EL (cell line): ENCODE measurements at regions not wholly inside any gene's neighbourhood (a gene's known extent, or its start where the extent isn't known, plus 50 kb on each side); places are given as distances from the start of the nearest gene placed in this dataset.

Source experiments
- DNase-seq: peaks from one replicate; pipeline ENCODE4 v3.0.0-alpha.2; 2016

GRCh38 chr9:13586587-13587374, 307.3 kb upstream of the MPDZ start:
- DNase-seq: no peak

DNA sequence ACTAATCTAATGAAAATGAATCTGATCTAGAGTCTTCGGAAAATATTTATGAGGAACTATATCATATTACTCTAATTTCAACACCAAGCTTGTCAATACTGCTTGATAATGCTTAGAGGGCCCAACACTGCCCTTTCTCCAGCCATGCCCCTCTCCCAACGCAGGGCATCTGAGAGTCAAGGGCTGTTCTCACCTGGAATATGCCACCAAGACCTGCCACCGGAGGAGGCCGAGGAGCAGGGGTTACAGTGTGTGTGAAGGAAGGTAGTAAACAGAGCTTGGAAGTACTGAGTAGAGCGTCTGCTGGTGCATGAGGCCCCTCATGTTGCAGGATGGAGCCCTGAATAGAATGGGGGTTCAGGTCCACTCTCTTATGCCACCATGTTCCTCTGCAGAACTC, 301.3 kb upstream of the MPDZ start:
- DNase-seq: no peak

DNA sequence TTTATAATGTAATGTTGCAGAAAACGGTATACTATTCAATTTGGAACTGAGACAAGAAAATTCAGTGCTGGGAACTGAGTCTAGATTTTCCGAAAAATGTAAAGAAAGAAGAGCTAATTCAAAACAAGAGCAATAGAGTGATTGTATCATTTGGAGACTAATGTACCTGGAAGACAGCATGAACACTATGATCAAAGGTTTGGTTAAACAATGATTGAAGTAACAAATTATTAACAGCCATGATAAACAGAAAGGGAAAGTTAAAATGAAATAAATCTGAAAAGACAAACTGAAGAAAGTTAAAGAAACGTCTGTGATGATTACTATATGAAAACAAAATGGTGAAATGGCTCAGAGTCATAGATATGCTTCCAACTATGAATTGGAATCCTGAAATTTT, 300.6 kb upstream of the MPDZ start:
- no peak for DNase-seq

- DNase-seq: no peak
These were observed 296.6 kb upstream of the MPDZ start for GRCh38 chr9:13576101-13576500.

DNA sequence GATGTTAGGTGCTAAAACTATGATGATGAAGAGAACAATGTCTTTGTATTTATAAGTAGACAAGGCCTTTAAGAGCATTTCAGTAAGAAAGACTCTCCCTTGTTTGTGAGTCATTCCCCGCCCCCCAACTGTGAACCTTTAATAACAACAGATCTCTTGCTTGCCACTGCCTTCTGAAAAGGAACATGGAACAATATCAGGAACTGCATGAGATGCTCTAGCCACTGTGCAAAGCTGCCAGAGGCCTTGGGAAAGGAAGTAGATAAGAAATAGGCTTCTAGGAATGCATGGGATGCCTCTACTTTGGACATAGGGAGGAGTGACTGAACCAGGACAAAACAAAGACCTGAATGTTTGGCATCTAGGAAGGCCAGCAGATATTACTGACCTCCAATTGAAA, 296.1 kb upstream of the MPDZ start:
- DNase-seq: no peak

DNA sequence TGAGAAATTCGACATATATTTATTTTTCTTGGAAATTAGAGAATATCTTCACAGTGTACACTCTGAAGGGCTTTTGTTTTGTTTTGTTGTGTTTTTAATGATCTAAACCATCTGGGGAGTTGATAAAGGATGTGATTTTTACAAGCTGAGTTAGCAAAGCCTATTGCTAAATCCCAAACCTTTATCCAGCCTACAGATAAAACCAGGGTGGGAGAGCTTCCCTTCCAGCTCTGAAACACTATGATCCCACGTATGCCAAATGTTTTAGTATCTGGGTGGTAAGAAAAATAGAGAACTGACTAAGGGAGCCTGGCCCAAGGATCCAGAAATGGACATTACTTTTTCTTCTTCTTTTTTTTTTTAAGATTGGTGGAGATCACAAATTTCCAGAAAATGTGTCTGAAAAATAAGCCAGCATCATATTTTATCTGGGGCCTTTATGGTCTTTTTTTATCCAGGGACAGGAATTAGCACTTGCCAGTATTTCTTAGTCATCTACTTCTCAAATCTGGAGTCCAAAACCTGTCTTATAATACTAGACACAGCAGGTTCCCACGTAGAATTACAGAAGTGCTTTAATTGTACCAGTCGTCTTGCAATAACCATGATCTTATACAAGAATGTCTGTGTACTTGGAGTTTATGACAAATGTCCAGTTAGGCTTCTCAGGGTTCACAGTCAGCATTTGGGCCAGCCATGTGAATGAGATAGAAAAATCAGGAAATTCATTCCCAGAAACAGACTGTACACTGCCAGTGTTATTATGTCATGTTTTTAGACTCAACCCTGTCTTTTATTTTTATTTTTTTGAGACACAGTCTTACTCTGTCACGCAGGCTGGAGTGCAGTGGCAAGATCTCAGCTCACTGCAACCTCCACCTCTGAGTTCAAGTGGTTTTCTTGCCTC, 290.8 kb upstream of the MPDZ start:
- no peak for DNase-seq

GRCh38 chr9:13569602-13570067, 290.1 kb upstream of the MPDZ start:
- no peak for DNase-seq

- DNase-seq: no peak
These were observed 289.5 kb upstream of the MPDZ start for GRCh38 chr9:13568841-13569601.

DNA sequence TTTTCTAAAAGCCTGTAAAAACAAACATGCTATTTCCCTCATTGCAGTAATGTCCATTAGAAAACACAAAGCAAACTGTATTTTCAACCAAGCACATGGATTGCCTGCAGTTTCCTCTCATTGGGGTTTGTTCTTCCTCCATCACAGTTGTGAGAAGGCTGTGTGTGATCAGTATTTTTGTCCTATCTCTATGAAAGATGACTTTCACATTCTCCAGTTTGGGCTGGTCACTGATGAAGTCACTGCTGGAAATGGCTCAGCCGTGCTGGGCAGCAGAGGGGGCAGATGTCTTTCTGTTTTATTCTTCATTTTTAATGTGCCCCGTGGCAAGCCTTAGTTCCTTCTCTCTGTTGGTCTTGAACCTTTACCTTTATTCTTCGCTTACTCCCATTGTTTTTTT, 288.9 kb upstream of the MPDZ start:
- no peak for DNase-seq

DNA sequence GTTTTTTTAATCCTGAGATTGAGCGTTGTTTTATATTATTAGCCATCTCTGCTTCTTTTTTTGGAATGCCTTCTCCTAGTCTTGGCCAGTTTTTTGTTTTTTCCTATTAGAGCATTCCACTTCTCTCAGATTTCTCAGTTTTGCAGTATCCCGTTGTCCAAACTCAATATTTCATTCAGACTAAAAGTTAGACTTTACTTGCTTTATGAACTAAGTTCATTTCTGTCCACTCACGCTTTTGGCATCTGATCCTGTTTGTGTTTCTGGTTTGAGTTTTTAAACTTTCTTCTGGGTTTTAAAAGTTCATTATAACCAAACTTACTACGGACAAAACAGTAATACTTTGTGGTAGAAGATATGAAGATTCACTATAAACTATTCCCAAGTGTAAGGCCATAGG, 288.3 kb upstream of the MPDZ start:
- DNase-seq: no peak

GRCh38 chr9:13557746-13558145, 278.3 kb upstream of the MPDZ start:
- DNase-seq: no peak

DNA sequence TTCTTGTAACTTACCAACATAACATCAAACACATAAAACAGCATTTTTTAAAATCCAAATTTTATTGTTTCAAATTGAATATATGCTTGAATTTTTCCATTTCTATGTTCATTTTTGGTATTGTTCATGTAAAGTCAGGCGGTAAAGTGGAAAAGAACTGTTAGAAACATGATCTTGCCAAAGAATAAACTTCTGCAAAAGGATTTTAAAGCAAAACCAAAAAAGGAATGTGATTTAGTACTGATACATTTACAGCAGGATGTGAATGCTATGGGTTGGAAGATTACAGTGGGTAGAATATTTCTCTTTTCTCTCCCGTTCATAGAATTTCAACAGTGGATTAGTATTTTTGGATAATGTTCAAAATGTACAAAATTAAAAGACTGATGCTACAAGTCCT, 277.2 kb upstream of the MPDZ start:
- no peak for DNase-seq

DNA sequence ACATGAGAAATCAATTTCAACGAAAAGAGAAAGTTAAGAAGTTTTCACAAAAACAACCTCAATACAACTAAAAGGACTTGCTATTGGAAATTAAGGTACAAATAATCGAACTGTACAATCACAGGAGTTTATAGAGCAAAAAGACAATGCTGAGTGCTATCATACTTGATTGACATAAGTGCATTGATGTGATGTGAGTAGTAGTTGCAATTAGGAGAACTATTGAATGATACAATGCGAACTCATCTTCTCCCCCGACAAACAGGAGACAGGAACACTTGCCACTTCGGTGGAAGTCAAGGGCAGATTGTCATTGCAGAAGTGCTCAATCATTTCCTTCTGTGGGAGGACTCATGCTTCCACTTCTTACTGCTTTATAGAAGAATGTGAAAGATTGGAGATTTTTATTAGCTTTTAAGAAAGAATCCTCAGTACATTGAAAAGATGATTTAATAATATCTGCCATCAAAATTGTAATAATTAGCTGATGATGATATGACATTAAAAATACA, 276.6 kb upstream of the MPDZ start:
- no peak for DNase-seq

DNA sequence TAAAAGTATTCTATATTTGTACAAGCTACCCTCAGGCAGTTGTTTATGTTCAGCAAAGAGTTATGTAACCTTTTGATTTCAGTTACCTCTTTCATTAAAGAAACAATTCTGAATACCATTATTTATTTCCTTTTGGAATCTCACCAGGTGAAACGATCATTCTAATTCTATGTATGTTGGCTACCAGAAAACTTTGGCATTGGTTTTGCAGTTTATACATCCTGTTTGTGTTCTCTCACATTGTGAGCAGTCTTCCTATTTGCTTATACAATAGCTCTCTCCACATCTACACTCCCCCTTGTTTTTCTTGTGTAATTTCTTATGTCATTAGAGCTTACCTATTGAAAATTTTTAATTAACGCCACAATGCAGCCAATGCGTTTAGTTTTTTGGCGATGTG, 276.0 kb upstream of the MPDZ start:
- no peak for DNase-seq

DNA sequence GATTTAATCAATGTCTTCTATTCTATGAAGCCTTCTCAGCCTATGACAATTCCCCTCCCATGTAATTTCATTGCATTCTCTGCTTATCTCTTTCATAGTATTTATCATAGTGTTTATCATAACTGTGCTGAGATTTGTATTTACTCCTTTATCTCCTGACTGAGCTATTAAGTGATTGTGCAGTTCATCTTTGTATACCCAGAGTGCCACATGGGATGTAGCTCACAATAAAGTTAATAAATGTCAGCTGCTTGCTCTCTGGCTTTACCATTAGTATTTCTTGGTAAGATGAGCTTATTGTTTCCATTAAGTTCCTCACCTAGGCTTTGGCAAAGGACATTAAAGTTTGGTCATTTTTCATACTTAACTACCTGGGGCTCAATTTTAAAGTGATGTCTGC, 275.1 kb upstream of the MPDZ start:
- no peak for DNase-seq

DNA sequence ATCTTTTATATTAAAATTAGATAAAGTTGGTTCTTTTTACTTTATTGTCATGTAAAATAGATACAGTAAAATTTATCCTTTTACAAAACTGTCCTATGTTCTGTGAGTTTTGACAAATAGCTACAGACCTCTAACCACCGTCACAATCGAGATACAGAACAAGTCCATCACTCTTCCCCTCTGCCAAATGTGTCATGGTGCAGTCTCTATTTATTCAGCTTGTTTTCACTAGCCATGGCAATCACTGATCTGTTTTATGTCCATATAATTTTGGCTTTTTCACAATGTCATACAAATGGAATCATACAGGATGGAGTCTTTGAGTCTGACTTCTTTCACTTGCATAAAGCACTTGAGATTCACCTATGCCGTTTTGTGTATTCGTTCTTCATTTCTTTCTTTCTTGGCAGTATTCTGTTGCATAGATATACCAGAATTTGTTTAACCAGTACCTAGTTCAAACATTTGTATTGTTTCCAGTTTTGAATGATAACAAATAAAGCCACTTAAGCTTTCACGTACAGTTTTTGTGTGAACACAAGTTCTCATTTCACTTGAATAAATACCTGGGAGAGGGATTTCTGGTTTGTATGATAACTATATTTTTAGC, 273.2 kb upstream of the MPDZ start:
- no peak for DNase-seq

- DNase-seq: no peak
These were observed 271.0 kb upstream of the MPDZ start for GRCh38 chr9:13550519-13550918.

DNA sequence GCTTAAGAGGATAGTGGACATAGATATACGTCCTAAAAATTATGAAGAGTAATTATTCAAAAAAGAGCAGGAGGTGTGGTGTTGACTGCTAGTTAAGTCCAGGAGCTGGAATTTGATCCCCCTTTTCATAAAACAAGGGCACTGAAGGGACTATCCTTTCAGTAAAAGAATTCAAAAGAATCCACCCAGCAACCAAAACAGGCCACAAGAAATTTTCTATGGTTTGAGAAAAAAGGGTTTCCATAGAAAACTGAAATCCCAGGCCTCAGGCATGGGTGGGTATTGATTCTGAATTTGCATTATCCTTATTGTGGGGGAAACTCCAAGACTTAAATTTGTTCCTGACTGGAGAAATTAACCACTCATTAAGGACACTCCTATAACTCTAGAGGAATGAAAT, 269.0 kb upstream of the MPDZ start:
- no peak for DNase-seq

DNA sequence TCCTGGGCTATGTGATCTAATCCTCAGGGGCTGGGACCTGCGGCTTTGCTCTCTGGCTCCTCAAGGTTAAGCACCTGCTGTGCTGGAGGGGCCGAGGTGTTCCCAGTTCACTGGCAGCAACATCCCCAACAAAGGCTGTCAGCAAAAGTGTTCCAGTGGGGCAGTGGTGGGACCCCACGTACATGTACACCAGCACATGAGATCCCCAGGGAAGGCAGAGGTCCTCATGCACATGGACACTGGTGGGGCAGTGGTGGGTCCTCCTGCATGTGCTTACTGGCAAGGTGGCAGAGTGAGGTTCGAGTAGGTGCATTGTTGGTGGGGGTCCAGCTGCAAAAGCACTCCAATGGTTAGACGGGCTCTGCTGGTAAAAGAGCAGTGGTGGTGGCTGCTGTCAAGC, 255.6 kb upstream of the MPDZ start:
- no peak for DNase-seq

- no peak for DNase-seq
These were observed 254.5 kb upstream of the MPDZ start for GRCh38 chr9:13534006-13534405.

DNA sequence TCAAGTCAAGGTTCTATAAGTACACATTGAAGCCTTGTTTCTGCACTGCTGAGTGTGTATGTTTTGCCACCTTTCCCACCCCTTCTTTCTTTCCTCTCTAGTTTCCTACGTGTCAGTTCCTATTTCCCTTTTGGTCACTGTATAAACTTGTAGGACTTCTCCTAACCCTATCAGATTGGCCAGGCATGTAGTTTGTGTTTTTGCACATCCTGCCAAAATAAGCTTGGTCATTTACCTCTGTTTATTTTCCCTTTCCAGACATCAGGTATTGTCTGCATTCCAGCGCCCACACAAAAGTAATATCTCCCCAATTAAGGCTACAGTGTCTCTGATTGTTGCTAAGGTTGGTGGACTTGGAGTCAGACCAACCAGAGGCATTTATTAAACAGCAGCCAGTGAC, 252.9 kb upstream of the MPDZ start:
- DNase-seq: no peak

DNA sequence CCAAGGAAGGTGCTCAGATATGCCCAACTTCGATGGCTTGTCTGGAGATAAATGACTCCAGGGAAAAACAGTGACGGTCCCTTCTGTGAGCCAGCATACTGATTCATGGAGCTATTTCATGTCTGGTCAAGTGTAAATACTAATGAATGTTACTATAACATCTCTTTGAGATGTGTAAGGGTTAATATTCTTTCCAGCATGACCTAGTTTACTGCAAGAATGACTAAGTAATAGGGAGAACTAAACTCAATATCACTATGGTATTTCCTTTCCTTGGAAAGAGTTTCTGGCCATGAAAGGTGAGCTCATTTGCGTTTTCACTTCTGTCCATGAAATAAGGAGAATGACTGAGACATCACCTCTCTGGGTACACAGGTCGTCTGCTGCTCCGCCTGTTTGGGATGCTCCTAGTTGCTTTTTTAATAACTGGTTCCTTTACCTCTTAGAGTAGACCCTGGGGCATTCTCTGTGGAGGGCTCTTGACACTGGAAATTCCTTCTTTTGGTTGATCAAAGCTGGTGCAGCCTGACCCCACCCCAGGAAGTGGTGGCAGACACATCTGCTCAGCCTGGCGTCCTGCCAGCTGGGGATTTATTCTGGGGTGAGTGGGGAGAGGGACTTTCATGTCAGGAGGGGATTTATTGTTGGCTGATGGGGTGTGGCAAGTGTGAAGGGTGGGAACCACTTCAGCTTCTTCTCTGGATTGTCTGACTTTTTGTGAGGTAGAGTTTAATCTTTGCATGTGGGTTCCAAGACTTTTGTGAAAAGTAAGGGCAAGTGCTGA, 250.0 kb upstream of the MPDZ start:
- DNase-seq: no peak
